ENCODE measurements at regions not wholly inside any gene's neighbourhood (a gene's known extent, or its start where the extent isn't known, plus 50 kb on each side); places are given as distances from the start of the nearest gene placed in this dataset.

DNA sequence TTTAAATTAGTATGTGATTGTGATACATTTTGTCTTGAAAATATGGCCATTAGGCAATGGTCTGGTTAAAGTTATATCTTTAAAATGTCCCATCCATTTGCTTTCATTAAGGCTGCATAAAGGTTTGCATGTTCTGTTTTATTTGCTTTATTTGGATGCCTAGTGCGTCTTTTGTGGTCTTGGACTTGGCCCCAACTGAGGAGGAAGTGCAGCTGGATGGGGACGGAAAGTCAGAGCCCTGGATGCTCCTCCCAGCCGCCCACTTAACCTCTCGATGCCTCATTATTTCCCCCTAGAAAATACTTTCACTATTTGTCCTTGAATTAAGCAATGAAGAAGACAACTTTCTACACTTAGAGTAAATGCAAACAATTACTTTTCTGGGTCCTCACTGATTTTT lies 898.2 kb downstream of the MCTP2 start:
- H3K9me3 ChIP-seq (replicated peaks; ENCODE audit: low read length) = no peaks in the 10 kb centered on the region
- H3K9ac ChIP-seq (ENCODE audit: low read depth, low read length) = no peak overlapping the region
- H3K4me1 ChIP-seq (ENCODE audit: control insufficient read depth, insufficient read depth, low read length) = peaks cover 35% of the 10 kb centered on the region
- no peaks in the 10 kb centered on the region for H3K27me3 ChIP-seq (ENCODE audit: control insufficient read depth, insufficient read depth, low read length)
- H3K4me2 ChIP-seq (ENCODE audit: low read length) = peak overlapping the region; percentile 48
- H3K36me3 ChIP-seq (ENCODE audit: insufficient read depth, low read length) = no peaks in the 10 kb centered on the region
- H3K4me3 ChIP-seq (ENCODE audit: low read length) = peak overlapping the region; percentile 39

- Histone ChIP-seq H3K9ac (ENCODE audit: low read depth, low read length) (no peak overlapping the region), H3K4me2 (ENCODE audit: low read length) (no peak overlapping the region), H3K9me3 (replicated peaks; ENCODE audit: low read length) (no peaks in the 10 kb centered on the region), H3K27me3 (ENCODE audit: control insufficient read depth, insufficient read depth, low read length) (no peaks in the 10 kb centered on the region), H3K36me3 (ENCODE audit: insufficient read depth, low read length) (no peaks in the 10 kb centered on the region), H3K4me3 (ENCODE audit: low read length) (no peak overlapping the region), H3K4me1 (ENCODE audit: control insufficient read depth, insufficient read depth, low read length) (peaks cover 38% of the 10 kb centered on the region)
Observed at GRCh38 chr15:95131131-95131556, 899.8 kb downstream of the MCTP2 start.

GRCh38 chr15:95132774-95133173 lies 901.4 kb downstream of the MCTP2 start:
- Histone ChIP-seq H3K4me3 (ENCODE audit: low read length) (no peak overlapping the region), H3K27me3 (ENCODE audit: control insufficient read depth, insufficient read depth, low read length) (no peaks in the 10 kb centered on the region), H3K9me3 (replicated peaks; ENCODE audit: low read length) (no peaks in the 10 kb centered on the region), H3K4me2 (ENCODE audit: low read length) (peak overlapping the region; percentile 57), H3K36me3 (ENCODE audit: insufficient read depth, low read length) (no peaks in the 10 kb centered on the region), H3K9ac (ENCODE audit: low read depth, low read length) (peak overlapping the region; percentile 44), H3K4me1 (ENCODE audit: control insufficient read depth, insufficient read depth, low read length) (peaks cover 38% of the 10 kb centered on the region)

- H3K4me2 ChIP-seq (ENCODE audit: low read length) = peak overlapping the region; percentile 10
Observed at GRCh38 chr15:95134431-95135110, 903.2 kb downstream of the MCTP2 start.

GRCh38 chr15:95138604-95139270 lies 907.4 kb downstream of the MCTP2 start:
- Histone ChIP-seq H3K9me3 (replicated peaks; ENCODE audit: low read length) (no peaks in the 10 kb centered on the region), H3K4me3 (ENCODE audit: low read length) (no peak overlapping the region), H3K4me2 (ENCODE audit: low read length) (no peak overlapping the region), H3K27me3 (ENCODE audit: control insufficient read depth, insufficient read depth, low read length) (no peaks in the 10 kb centered on the region), H3K9ac (ENCODE audit: low read depth, low read length) (no peak overlapping the region), H3K4me1 (ENCODE audit: control insufficient read depth, insufficient read depth, low read length) (peaks cover 17% of the 10 kb centered on the region), H3K36me3 (ENCODE audit: insufficient read depth, low read length) (no peaks in the 10 kb centered on the region)

More at GRCh38 chr15:95134431-95135110, 903.2 kb downstream of the MCTP2 start:
- Histone ChIP-seq H3K36me3 (ENCODE audit: insufficient read depth, low read length) (no peaks in the 10 kb centered on the region), H3K9me3 (replicated peaks; ENCODE audit: low read length) (no peaks in the 10 kb centered on the region), H3K27me3 (ENCODE audit: control insufficient read depth, insufficient read depth, low read length) (no peaks in the 10 kb centered on the region), H3K9ac (ENCODE audit: low read depth, low read length) (no peak overlapping the region), H3K4me1 (ENCODE audit: control insufficient read depth, insufficient read depth, low read length) (peaks cover 36% of the 10 kb centered on the region), H3K4me3 (ENCODE audit: low read length) (no peak overlapping the region)

- Histone ChIP-seq H3K4me2 (ENCODE audit: low read length) (no peak overlapping the region), H3K4me1 (ENCODE audit: control insufficient read depth, insufficient read depth, low read length) (peaks cover 5% of the 10 kb centered on the region), H3K36me3 (ENCODE audit: insufficient read depth, low read length) (no peaks in the 10 kb centered on the region), H3K9me3 (replicated peaks; ENCODE audit: low read length) (no peaks in the 10 kb centered on the region), H3K4me3 (ENCODE audit: low read length) (no peak overlapping the region), H3K9ac (ENCODE audit: low read depth, low read length) (no peak overlapping the region), H3K27me3 (ENCODE audit: control insufficient read depth, insufficient read depth, low read length) (no peaks in the 10 kb centered on the region)
Observed at GRCh38 chr15:95141486-95141885, 910.1 kb downstream of the MCTP2 start.

GRCh38 chr15:95142531-95142930 lies 911.2 kb downstream of the MCTP2 start:
- peaks cover 5% of the 10 kb centered on the region for H3K4me1 ChIP-seq (ENCODE audit: control insufficient read depth, insufficient read depth, low read length)
- H3K27me3 ChIP-seq (ENCODE audit: control insufficient read depth, insufficient read depth, low read length) = no peaks in the 10 kb centered on the region
- no peaks in the 10 kb centered on the region for H3K36me3 ChIP-seq (ENCODE audit: insufficient read depth, low read length)
- no peak overlapping the region for H3K4me3 ChIP-seq (ENCODE audit: low read length)
- no peak overlapping the region for H3K4me2 ChIP-seq (ENCODE audit: low read length)
- no peaks in the 10 kb centered on the region for H3K9me3 ChIP-seq (replicated peaks; ENCODE audit: low read length)
- H3K9ac ChIP-seq (ENCODE audit: low read depth, low read length) = no peak overlapping the region

DNA sequence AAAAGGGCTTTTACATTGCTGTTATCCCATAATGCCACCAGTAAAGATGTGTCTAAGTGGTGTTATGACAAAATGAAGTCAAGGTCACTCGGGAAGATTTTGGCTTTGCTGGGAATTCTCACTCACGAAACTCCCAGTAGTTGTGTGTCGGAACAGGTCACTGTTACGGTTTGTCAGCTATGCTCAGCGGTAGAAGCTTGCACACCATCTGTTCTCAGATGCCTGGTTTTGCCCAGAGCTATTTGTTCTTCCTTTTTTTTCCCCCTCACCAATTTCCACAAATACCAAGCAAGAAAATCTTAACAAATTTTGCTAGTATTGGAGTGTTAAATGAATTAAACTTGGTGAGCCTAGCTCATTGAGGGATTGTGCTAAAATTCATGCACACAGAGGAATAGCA lies 915.1 kb downstream of the MCTP2 start:
- Histone ChIP-seq H3K27me3 (ENCODE audit: control insufficient read depth, insufficient read depth, low read length) (no peaks in the 10 kb centered on the region), H3K36me3 (ENCODE audit: insufficient read depth, low read length) (no peaks in the 10 kb centered on the region), H3K4me2 (ENCODE audit: low read length) (no peak overlapping the region), H3K4me3 (ENCODE audit: low read length) (no peak overlapping the region), H3K9ac (ENCODE audit: low read depth, low read length) (no peak overlapping the region), H3K4me1 (ENCODE audit: control insufficient read depth, insufficient read depth, low read length) (no peaks in the 10 kb centered on the region), H3K9me3 (replicated peaks; ENCODE audit: low read length) (no peaks in the 10 kb centered on the region)

- H3K4me1 ChIP-seq (ENCODE audit: control insufficient read depth, insufficient read depth, low read length) = no peaks in the 10 kb centered on the region
- H3K9ac ChIP-seq (ENCODE audit: low read depth, low read length) = no peak overlapping the region
- H3K36me3 ChIP-seq (ENCODE audit: insufficient read depth, low read length) = no peaks in the 10 kb centered on the region
- no peaks in the 10 kb centered on the region for H3K9me3 ChIP-seq (replicated peaks; ENCODE audit: low read length)
- H3K4me2 ChIP-seq (ENCODE audit: low read length) = no peak overlapping the region
- H3K27me3 ChIP-seq (ENCODE audit: control insufficient read depth, insufficient read depth, low read length) = no peaks in the 10 kb centered on the region
- no peak overlapping the region for H3K4me3 ChIP-seq (ENCODE audit: low read length)
Observed at GRCh38 chr15:95148183-95148582, 916.8 kb downstream of the MCTP2 start.

GRCh38 chr15:95149036-95149435 lies 917.7 kb downstream of the MCTP2 start:
- Histone ChIP-seq H3K4me2 (ENCODE audit: low read length) (no peak overlapping the region), H3K4me1 (ENCODE audit: control insufficient read depth, insufficient read depth, low read length) (no peaks in the 10 kb centered on the region), H3K9ac (ENCODE audit: low read depth, low read length) (no peak overlapping the region), H3K27me3 (ENCODE audit: control insufficient read depth, insufficient read depth, low read length) (no peaks in the 10 kb centered on the region), H3K36me3 (ENCODE audit: insufficient read depth, low read length) (no peaks in the 10 kb centered on the region), H3K9me3 (replicated peaks; ENCODE audit: low read length) (no peaks in the 10 kb centered on the region), H3K4me3 (ENCODE audit: low read length) (no peak overlapping the region)

DNA sequence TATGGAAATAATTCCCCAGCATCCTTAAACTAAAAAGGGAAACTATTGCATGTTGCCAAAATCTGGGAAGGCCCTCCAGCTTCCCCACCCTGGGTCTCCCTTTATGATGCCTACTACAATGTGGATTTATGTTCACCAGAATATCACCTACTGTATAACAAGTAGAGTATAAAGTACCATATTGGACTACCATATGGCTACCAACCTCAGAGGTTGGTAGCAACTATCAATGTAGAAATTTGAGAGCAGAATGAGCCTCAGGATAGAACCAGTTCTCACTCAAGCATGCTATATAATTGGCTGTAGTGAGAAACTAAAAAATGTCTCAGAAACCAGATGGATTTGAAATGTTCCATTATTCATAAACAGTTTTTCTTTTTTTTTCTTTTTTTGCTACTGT lies 918.4 kb downstream of the MCTP2 start:
- Histone ChIP-seq H3K4me2 (ENCODE audit: low read length) (no peak overlapping the region), H3K27me3 (ENCODE audit: control insufficient read depth, insufficient read depth, low read length) (no peaks in the 10 kb centered on the region), H3K9me3 (replicated peaks; ENCODE audit: low read length) (no peaks in the 10 kb centered on the region), H3K4me3 (ENCODE audit: low read length) (no peak overlapping the region), H3K36me3 (ENCODE audit: insufficient read depth, low read length) (no peaks in the 10 kb centered on the region), H3K4me1 (ENCODE audit: control insufficient read depth, insufficient read depth, low read length) (no peaks in the 10 kb centered on the region), H3K9ac (ENCODE audit: low read depth, low read length) (no peak overlapping the region)

GRCh38 chr15:95150466-95150865 lies 919.1 kb downstream of the MCTP2 start:
- no peak overlapping the region for H3K4me3 ChIP-seq (ENCODE audit: low read length)
- no peak overlapping the region for H3K9ac ChIP-seq (ENCODE audit: low read depth, low read length)
- no peak overlapping the region for H3K4me2 ChIP-seq (ENCODE audit: low read length)
- H3K4me1 ChIP-seq (ENCODE audit: control insufficient read depth, insufficient read depth, low read length) = no peaks in the 10 kb centered on the region
- no peaks in the 10 kb centered on the region for H3K36me3 ChIP-seq (ENCODE audit: insufficient read depth, low read length)
- no peaks in the 10 kb centered on the region for H3K9me3 ChIP-seq (replicated peaks; ENCODE audit: low read length)
- no peaks in the 10 kb centered on the region for H3K27me3 ChIP-seq (ENCODE audit: control insufficient read depth, insufficient read depth, low read length)
